MM.1S (cell line): ENCODE measurements at regions not wholly inside any gene's neighbourhood (a gene's known extent, or its start where the extent isn't known, plus 50 kb on each side); places are given as distances from the start of the nearest gene placed in this dataset.

ENCODE experiments used
- EZH2 ChIP-seq: fragments of 300-600 bp; sonication (generic); optimal IDR thresholded peaks from 2 replicates; pipeline ENCODE3; 2017; ENCODE audit warnings: low read depth, mild to moderate bottlenecking, antibody characterized with exemption, low read length, mixed read lengths
- EZH2phosphoT487 ChIP-seq: fragments of 300-600 bp; sonication (generic); IDR thresholded peaks from 2 replicates; pipeline ENCODE4 v1.6.1; 2018; ENCODE audit warnings: antibody characterized with exemption, low read length
- TF ChIP-seq, protein P1 (sequence below): fragments of 300-600 bp; sonication (generic); IDR thresholded peaks from 2 replicates; pipeline ENCODE4 v1.5.1; 2016; ENCODE audit warnings: antibody characterized with exemption, low read length, mixed read lengths

DNA sequence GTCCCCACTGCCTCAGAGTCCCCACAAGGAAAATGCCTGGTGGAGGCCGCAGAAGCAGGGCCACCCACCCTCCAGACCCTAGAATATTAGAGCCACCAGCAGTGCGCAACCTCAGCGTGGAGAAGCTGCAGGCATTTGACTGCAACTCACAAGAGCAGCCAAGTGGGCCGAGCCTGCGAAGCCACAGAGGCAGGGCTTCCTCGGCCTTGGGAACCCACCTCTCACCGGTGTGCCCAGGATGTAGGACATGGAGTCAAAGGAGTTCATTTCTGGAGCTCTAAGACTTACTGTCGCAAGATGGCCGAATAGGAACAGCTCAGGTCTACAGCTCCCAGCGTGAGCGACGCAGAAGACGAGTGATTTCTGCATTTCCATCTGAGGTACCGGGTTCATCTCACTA lies 397.9 kb upstream of the PIK3R1 start:
- TF ChIP-seq, protein P1, sequence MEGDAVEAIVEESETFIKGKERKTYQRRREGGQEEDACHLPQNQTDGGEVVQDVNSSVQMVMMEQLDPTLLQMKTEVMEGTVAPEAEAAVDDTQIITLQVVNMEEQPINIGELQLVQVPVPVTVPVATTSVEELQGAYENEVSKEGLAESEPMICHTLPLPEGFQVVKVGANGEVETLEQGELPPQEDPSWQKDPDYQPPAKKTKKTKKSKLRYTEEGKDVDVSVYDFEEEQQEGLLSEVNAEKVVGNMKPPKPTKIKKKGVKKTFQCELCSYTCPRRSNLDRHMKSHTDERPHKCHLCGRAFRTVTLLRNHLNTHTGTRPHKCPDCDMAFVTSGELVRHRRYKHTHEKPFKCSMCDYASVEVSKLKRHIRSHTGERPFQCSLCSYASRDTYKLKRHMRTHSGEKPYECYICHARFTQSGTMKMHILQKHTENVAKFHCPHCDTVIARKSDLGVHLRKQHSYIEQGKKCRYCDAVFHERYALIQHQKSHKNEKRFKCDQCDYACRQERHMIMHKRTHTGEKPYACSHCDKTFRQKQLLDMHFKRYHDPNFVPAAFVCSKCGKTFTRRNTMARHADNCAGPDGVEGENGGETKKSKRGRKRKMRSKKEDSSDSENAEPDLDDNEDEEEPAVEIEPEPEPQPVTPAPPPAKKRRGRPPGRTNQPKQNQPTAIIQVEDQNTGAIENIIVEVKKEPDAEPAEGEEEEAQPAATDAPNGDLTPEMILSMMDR: no peak
- no peak for TF ChIP-seq EZH2
- TF ChIP-seq EZH2phosphoT487: no peak
